Nephron progenitor cell (in vitro differentiated cells): ENCODE measurements at regions not wholly inside any gene's neighbourhood (a gene's known extent, or its start where the extent isn't known, plus 50 kb on each side); places are given as distances from the start of the nearest gene placed in this dataset.

ENCODE experiments used
- DNase-seq: peaks from one replicate; pipeline ENCODE4 v3.0.0; 2021
- H3K27ac Mint-ChIP-seq: 2 replicates; pipeline ENCODE4 v1.8.0; 2021; ENCODE audit warnings: mild to moderate bottlenecking, moderate library complexity, mixed read lengths
- H3K27me3 Mint-ChIP-seq: 2 replicates; pipeline ENCODE4 v1.8.0; 2021; ENCODE audit warnings: mild to moderate bottlenecking, low read depth, mixed read lengths; ENCODE audit not compliant: poor library complexity
- H3K36me3 Mint-ChIP-seq: 2 replicates; pipeline ENCODE4 v1.8.0; 2021; ENCODE audit warnings: low read depth, mixed read lengths
- H3K4me1 Mint-ChIP-seq: 2 replicates; pipeline ENCODE4 v1.8.0; 2021; ENCODE audit warnings: mixed read lengths
- H3K4me3 Mint-ChIP-seq: 2 replicates; pipeline ENCODE4 v1.8.0; 2021; ENCODE audit warnings: mild to moderate bottlenecking, moderate library complexity, mixed read lengths
- H3K9me3 Mint-ChIP-seq: 2 replicates; pipeline ENCODE4 v1.8.0; 2021; ENCODE audit warnings: mild to moderate bottlenecking, moderate library complexity, mixed read lengths
- CTCF ChIP-seq: fragments of 200-600 bp; sonication (generic); IDR thresholded peaks from 2 replicates; pipeline ENCODE4 v1.5.0; 2021; ENCODE audit warnings: antibody characterized with exemption

GRCh38 chr4:41455206-41455605 is 82.8 kb upstream of the LIMCH1 start:
- Mint-ChIP-seq H3K4me3 (no peak overlapping the region), H3K27me3 (no peaks in the 10 kb centered on the region), H3K27ac (no peak overlapping the region), H3K36me3 (peaks cover 8% of the 10 kb centered on the region), H3K4me1 (peaks cover 47% of the 10 kb centered on the region), H3K9me3 (peaks cover 5% of the 10 kb centered on the region)
- no peak for TF ChIP-seq CTCF
- no peak for DNase-seq

- no peak for DNase-seq
- no peak for TF ChIP-seq CTCF
- H3K9me3 Mint-ChIP-seq = peaks cover 3% of the 10 kb centered on the region
- no peak overlapping the region for H3K4me3 Mint-ChIP-seq
- peaks cover 50% of the 10 kb centered on the region for H3K4me1 Mint-ChIP-seq
- peaks cover 3% of the 10 kb centered on the region for H3K27me3 Mint-ChIP-seq
- peaks cover 4% of the 10 kb centered on the region for H3K36me3 Mint-ChIP-seq
- H3K27ac Mint-ChIP-seq = no peak overlapping the region
These were observed 81.3 kb upstream of the LIMCH1 start for GRCh38 chr4:41456559-41457101.

GRCh38 chr4:41458689-41459088 is 79.3 kb upstream of the LIMCH1 start:
- no peak for TF ChIP-seq CTCF
- Mint-ChIP-seq H3K9me3 (no peaks in the 10 kb centered on the region), H3K4me3 (no peak overlapping the region), H3K27ac (no peak overlapping the region), H3K27me3 (peaks cover 13% of the 10 kb centered on the region), H3K4me1 (peaks cover 42% of the 10 kb centered on the region), H3K36me3 (peaks cover 5% of the 10 kb centered on the region)
- DNase-seq = no peak

- no peak for TF ChIP-seq CTCF
These were observed 77.3 kb upstream of the LIMCH1 start for GRCh38 chr4:41460641-41461040.

GRCh38 chr4:41461780-41462307 is 76.1 kb upstream of the LIMCH1 start:
- peaks cover 28% of the 10 kb centered on the region for H3K4me1 Mint-ChIP-seq
- DNase-seq = no peak
- peak overlapping the region; percentile 80 for H3K27ac Mint-ChIP-seq
- H3K36me3 Mint-ChIP-seq = peaks cover 11% of the 10 kb centered on the region
- peaks cover 15% of the 10 kb centered on the region for H3K27me3 Mint-ChIP-seq
- no peak for TF ChIP-seq CTCF
- no peaks in the 10 kb centered on the region for H3K9me3 Mint-ChIP-seq
- H3K4me3 Mint-ChIP-seq = no peak overlapping the region

More at GRCh38 chr4:41460641-41461040, 77.3 kb upstream of the LIMCH1 start:
- no peaks in the 10 kb centered on the region for H3K9me3 Mint-ChIP-seq
- peaks cover 15% of the 10 kb centered on the region for H3K27me3 Mint-ChIP-seq
- no peak overlapping the region for H3K27ac Mint-ChIP-seq
- peaks cover 35% of the 10 kb centered on the region for H3K4me1 Mint-ChIP-seq
- H3K36me3 Mint-ChIP-seq = peaks cover 10% of the 10 kb centered on the region
- no peak for DNase-seq
- H3K4me3 Mint-ChIP-seq = no peak overlapping the region

- TF ChIP-seq CTCF = no peak
- peaks cover 55% of the 10 kb centered on the region for H3K4me1 Mint-ChIP-seq
- DNase-seq = no peak
- no peak overlapping the region for H3K27ac Mint-ChIP-seq
- H3K4me3 Mint-ChIP-seq = no peak overlapping the region
- H3K9me3 Mint-ChIP-seq = no peaks in the 10 kb centered on the region
- H3K36me3 Mint-ChIP-seq = peaks cover 16% of the 10 kb centered on the region
- H3K27me3 Mint-ChIP-seq = peaks cover 15% of the 10 kb centered on the region
These were observed 72.7 kb upstream of the LIMCH1 start for GRCh38 chr4:41465146-41465761.
